ENCODE measurements at regions not wholly inside any gene's neighbourhood (a gene's known extent, or its start where the extent isn't known, plus 50 kb on each side); places are given as distances from the start of the nearest gene placed in this dataset.

- TF ChIP-seq POLR2AphosphoS5 (IDR thresholded peaks at IDR 0.05; ENCODE audit: low read depth, low read length) (no peak), TAF1 (IDR thresholded peaks at IDR 0.05; ENCODE audit: borderline replicate concordance, insufficient read depth, low read length) (no peak)
Observed at GRCh38 chr21:14744368-14744767, 198.3 kb upstream of the SAMSN1 start.

All from PFSK-1 (cell line).